ENCODE measurements at regions not wholly inside any gene's neighbourhood (a gene's known extent, or its start where the extent isn't known, plus 50 kb on each side); places are given as distances from the start of the nearest gene placed in this dataset.
A peak's percentile ranks its signal among the peaks of the same experiment; 100 is the strongest.

GRCh38 chr2:103959174-103960128 is 894.5 kb upstream of the POU3F3 start:
- Histone ChIP-seq H3K4me1 (replicated peaks in 1 of 4; ENCODE audit: control insufficient read depth in 3 of 4, insufficient read depth in 4 of 4, low read length in 3 of 4) (no peaks in the 10 kb centered on the region), H3K79me2 (ENCODE audit: control insufficient read depth in 1 of 2, insufficient read depth in 2 of 2, low read length in 2 of 2) (no peaks in the 10 kb centered on the region), H3K27ac (ENCODE audit: low read depth, low read length) (no peak overlapping the region), H3K79me1 (ENCODE audit: low read depth, low read length) (no peaks in the 10 kb centered on the region), H3K23me2 (ENCODE audit: low read depth, low read length) (no peaks in the 10 kb centered on the region), H2BK12ac (ENCODE audit: low read depth, low read length) (no peak overlapping the region), H2BK5ac (ENCODE audit: low read depth, low read length) (no peak overlapping the region), H2AFZ (ENCODE audit: low read length) (no peak overlapping the region), H3K14ac (ENCODE audit: insufficient read length) (no peak overlapping the region), H3K4me2 (ENCODE audit: insufficient read depth in 1 of 2, low read depth in 2 of 2, low read length in 2 of 2) (no peak overlapping the region), H2BK15ac (ENCODE audit: low read length) (no peak overlapping the region), H4K91ac (replicated peaks; ENCODE audit: insufficient read length, low read length) (no peak overlapping the region), H3K18ac (ENCODE audit: extremely low read depth, low read length) (no peak overlapping the region), H3K23ac (ENCODE audit: insufficient read length) (no peak overlapping the region), H3K36me3 (ENCODE audit: control insufficient read depth in 2 of 4, insufficient read depth in 4 of 4, low read length in 3 of 4) (no peaks in the 10 kb centered on the region), H3K9ac (replicated peaks in 1 of 4; ENCODE audit: extremely low read depth in 1 of 4, low read depth in 3 of 4, low read length in 3 of 4) (no peak overlapping the region), H2BK120ac (replicated peaks; ENCODE audit: low read depth, low read length) (no peak overlapping the region), H4K5ac (ENCODE audit: insufficient read length, low read depth, low read length) (no peak overlapping the region), H3K4me3 (ENCODE audit: extremely low read depth in 1 of 4, insufficient read depth in 2 of 4, low read depth in 3 of 4, low read length in 4 of 4) (no peak overlapping the region), H3K4ac (replicated peaks; ENCODE audit: insufficient read length, low read depth, low read length) (no peak overlapping the region), H2AK5ac (ENCODE audit: low read depth, low read length) (no peak overlapping the region), H3K27me3 (replicated peaks in 1 of 4; ENCODE audit: control insufficient read depth in 3 of 4, extremely low read depth in 1 of 4, insufficient read depth in 3 of 4, low read length in 3 of 4) (no peaks in the 10 kb centered on the region), H4K20me1 (replicated peaks in 1 of 2; ENCODE audit: control insufficient read depth in 1 of 2, insufficient read depth in 2 of 2, low read length in 2 of 2) (no peaks in the 10 kb centered on the region), H2BK20ac (ENCODE audit: low read length) (no peak overlapping the region), H4K8ac (ENCODE audit: extremely low read depth, insufficient read depth, low read length) (no peak overlapping the region), H3K56ac (replicated peaks; ENCODE audit: insufficient read length, low read depth, low read length) (no peak overlapping the region), H3K9me3 (ENCODE audit: insufficient read depth in 2 of 2, low read depth in 1 of 2, low read length in 1 of 2) (no peaks in the 10 kb centered on the region)
- FAIRE-seq = peak; percentile 84
- POLR2A ChIA-PET (ENCODE audit: partially characterized antibody) = no interaction called here
- WGBS, 2 experiments (ENCODE audit: extremely low coverage in 1 of 2, insufficient coverage in 1 of 2, insufficient read length in 1 of 2, insufficient replicate concordance in 2 of 2, low coverage in 1 of 2, low lambda C conversion rate in 2 of 2, missing lambda C conversion rate in 1 of 2) = 48% methylated on average over 9 of the region's 9 CpGs; no CpG with 5 or more reads in 1 of the 2 experiments
- peak; percentile 21 to 49 for DNase-seq (ENCODE audit: low read depth in 1 of 2, low spot score in 2 of 2)
- CTCF ChIA-PET (ENCODE audit: partially characterized antibody) = interaction anchor here (0.6 to 3.3 kb wide), 29 partner anchors 10 to 985 kb away, joined by 3 to 10 read pairs (median 3); no protein-coding TSS in a partner anchor
- TF ChIP-seq EZH2 (IDR thresholded peaks at IDR 0.05; ENCODE audit: low read depth, low read length, severe bottlenecking) (no peak), PHF8 (conservative IDR thresholded peaks at IDR 0.05; ENCODE audit: low read depth, low read length) (no peak), HDAC6 (IDR thresholded peaks at IDR 0.05; ENCODE audit: low read depth, low read length) (no peak), FOSL1 (IDR thresholded peaks at IDR 0.05; ENCODE audit: insufficient read depth, low read depth, low read length) (no peak), SUZ12 (IDR thresholded peaks at IDR 0.05; ENCODE audit: low read length) (no peak), ATF3 (IDR thresholded peaks at IDR 0.05; ENCODE audit: insufficient read depth, low read depth, low read length) (no peak), MAFK (IDR thresholded peaks at IDR 0.05; ENCODE audit: low read depth, low read length) (no peak), TEAD4 (IDR thresholded peaks at IDR 0.05; ENCODE audit: low read depth, low read length) (0 out of 2 replicates have a peak, but pooled peaks have one; percentile 25), TBP (IDR thresholded peaks at IDR 0.05; ENCODE audit: low read depth, low read length) (no peak), BCL11A (IDR thresholded peaks at IDR 0.05; ENCODE audit: low read depth in 2 of 2, low read length in 2 of 2) (no peak), GABPA (IDR thresholded peaks at IDR 0.05; ENCODE audit: borderline replicate concordance, insufficient read depth, low read length) (no peak)

Measured in H1 (cell line).